ENCODE measurements at regions not wholly inside any gene's neighbourhood (a gene's known extent, or its start where the extent isn't known, plus 50 kb on each side); places are given as distances from the start of the nearest gene placed in this dataset.

- no peak for TF ChIP-seq CTCF (IDR thresholded peaks at IDR 0.05)
- no peak for TF ChIP-seq POLR2A (IDR thresholded peaks at IDR 0.05)
Observed at GRCh38 chr16:65808790-65809189, 557.7 kb upstream of the CDH5 start.
